RWPE1 (cell line): ENCODE measurements at regions not wholly inside any gene's neighbourhood (a gene's known extent, or its start where the extent isn't known, plus 50 kb on each side); places are given as distances from the start of the nearest gene placed in this dataset.

Source experiments
- CTCF ChIA-PET: fragments of 350-600 bp; sonication (Branson Sonifier 250); formaldehyde crosslinking; extraction: SDS; loops from one replicate; lab custom pipeline; 2021; lab: Yijun Ruan, JAX
- POLR2A ChIA-PET: fragments of 400-600 bp; formaldehyde crosslinking; extraction: SDS; loops from one replicate; lab custom pipeline; 2020; ENCODE audit warnings: antibody characterized with exemption; ENCODE audit not compliant: low non-redundant PET; lab: Yijun Ruan, JAX
- DNase-seq: peaks from one replicate; pipeline ENCODE4 v3.0.0; 2012; ENCODE audit warnings: low spot score
- H3K27ac ChIP-seq: fragments of 450-650 bp; 2 replicates; pipeline ENCODE4 v1.5.1; 2017
- CTCF ChIP-seq: fragments of 450-650 bp; conservative IDR thresholded peaks from 2 replicates; pipeline ENCODE4 v1.5.1; 2017; ENCODE audit warnings: low read depth, mild to moderate bottlenecking

DNA sequence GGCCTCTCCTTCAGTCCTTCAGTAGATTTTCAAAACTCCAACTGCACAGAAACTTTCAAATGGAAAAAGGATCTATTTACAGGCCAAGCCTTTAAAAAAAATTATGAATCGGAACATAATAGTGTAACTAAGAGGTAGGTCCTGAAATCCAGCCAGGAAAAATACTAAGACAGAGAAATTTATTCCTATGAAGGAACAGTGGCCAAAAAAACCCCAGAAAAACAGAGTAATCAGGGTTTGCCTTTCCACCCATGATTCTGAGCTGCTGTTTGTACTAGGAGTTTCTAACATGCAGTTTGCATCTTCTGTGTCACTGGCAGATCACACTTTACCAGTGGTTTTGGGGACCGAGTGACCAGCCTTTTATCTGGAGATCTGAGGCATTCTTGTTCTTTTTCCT is 93.1 kb upstream of the TMED7 start:
- TF ChIP-seq CTCF = no peak
- CTCF ChIA-PET = no interaction called here
- POLR2A ChIA-PET = no interaction called here
- DNase-seq = no peak
- no peak overlapping the region for H3K27ac ChIP-seq

- TF ChIP-seq CTCF = no peak
- CTCF ChIA-PET = no interaction called here
- H3K27ac ChIP-seq = no peak overlapping the region
- no peak for DNase-seq
- POLR2A ChIA-PET = no interaction called here
Observed at GRCh38 chr5:115713408-115713807, 87.6 kb upstream of the TMED7 start.

- DNase-seq = no peak
- ChIA-PET POLR2A (no interaction called here), CTCF (no interaction called here)
- TF ChIP-seq CTCF = no peak
- no peak overlapping the region for H3K27ac ChIP-seq
Observed at GRCh38 chr5:115709585-115709984, 83.7 kb upstream of the TMED7 start.

DNA sequence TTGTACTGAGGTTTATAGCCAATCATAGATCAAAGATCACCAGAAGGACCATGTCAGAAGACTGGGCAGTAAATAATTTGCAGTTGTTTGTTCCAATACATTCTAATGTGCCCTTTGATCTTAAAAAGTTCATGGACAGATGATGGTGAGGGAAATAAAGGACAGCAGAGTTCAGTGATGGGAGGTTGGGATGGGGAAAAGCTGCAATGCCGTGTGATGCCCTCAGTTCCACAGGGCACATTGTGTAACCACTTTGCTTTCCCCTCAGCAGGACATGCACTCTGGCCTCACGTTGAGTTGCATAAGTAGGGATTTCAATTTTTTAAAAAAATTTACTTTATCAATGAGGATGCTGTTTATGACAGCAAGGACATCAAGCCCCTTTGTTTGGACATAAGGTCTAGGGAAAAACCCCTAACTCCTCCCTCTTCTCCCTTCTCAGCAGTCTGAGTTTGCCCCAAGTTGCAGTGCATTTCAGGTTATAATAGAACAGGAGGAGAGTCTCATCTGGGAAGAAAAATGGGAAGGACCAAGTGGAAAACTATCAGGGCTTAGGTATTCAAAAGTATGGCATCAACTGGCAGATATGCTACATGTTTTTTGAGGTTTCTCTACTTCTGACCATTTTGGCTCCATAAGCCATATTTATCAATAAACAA is 83.1 kb upstream of the TMED7 start:
- TF ChIP-seq CTCF = no peak
- DNase-seq = no peak
- CTCF ChIA-PET = no interaction called here
- POLR2A ChIA-PET = no interaction called here
- no peak overlapping the region for H3K27ac ChIP-seq

DNA sequence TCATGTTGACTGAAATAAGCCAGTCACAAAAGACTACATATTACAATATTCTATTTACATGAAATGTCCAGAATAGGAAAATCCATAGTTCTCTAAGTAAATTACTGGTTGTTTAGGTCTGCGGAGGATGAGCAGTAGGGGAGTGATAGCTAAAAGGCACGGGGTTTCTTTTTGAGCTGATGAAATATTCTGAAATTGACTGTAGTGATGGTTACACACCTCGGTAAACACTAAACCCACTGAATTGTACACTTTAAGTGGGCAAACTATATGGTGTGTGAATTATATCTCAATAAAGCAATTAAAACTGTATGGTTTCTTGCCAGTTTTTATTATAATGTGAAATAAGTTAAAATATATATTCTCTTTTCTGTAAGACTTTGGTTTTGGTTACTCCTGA is 77.7 kb upstream of the TMED7 start:
- CTCF ChIA-PET = interaction anchor here (1.0 kb wide), 1 partner anchor 20 kb away, joined by 3 read pairs; no protein-coding TSS in a partner anchor
- no peak overlapping the region for H3K27ac ChIP-seq
- POLR2A ChIA-PET = no interaction called here
- no peak for TF ChIP-seq CTCF
- no peak for DNase-seq

DNA sequence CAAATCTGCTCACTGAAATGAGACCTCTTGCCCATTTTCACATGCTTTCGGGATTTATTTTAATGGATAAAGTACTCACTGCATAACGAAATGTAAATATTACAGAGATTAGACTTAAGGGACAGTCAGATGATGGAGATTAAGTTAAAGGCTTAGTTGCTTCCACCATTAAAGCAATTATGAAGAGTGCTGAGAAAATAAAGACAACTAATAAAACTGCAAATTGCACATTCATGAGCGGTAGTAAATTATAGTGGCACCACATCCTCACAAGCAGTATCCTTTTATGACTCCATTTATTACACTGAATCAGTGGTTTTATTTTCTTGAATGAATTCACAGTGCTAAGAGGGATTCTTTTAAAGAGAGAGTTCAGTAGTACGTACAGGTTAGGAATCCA is 76.2 kb upstream of the TMED7 start:
- DNase-seq = no peak
- CTCF ChIA-PET = no interaction called here
- no peak for TF ChIP-seq CTCF

More for the DNA sequence above, 76.2 kb upstream of the TMED7 start:
- POLR2A ChIA-PET = no interaction called here
- no peak overlapping the region for H3K27ac ChIP-seq
